HepG2 (cell line): ENCODE measurements at regions not wholly inside any gene's neighbourhood (a gene's known extent, or its start where the extent isn't known, plus 50 kb on each side); places are given as distances from the start of the nearest gene placed in this dataset.

Experiments used
- ATAC-seq: fragments of 200-7000 bp; cut with Tn5 transposase; 3 replicates; pipeline ENCODE4 v1.9.1; 2020; ENCODE audit warnings: mild to moderate bottlenecking, moderate library complexity
- BruUV-seq: library from RNA; stranded (reverse); fragments of 400-500 nt; replicated peaks from 2 replicates; lab custom pipeline; 2021; lab: Mats Ljungman, UMichigan
- CTCF ChIA-PET: fragments of 300-600 bp; formaldehyde crosslinking; extraction: SDS; loops from one replicate; lab custom pipeline; 2021; ENCODE audit warnings: low total read pairs, inconsistent platforms, low intra/inter-chr PET ratio; lab: Yijun Ruan, JAX
- POLR2A ChIA-PET: fragments of 350-600 bp; sonication (Branson Sonifier 250); formaldehyde crosslinking; loops from one replicate; lab custom pipeline; 2020; ENCODE audit warnings: antibody characterized with exemption, inconsistent platforms; lab: Yijun Ruan, JAX
- DNase-seq: peaks from one replicate; pipeline ENCODE4 v3.0.0-alpha.2; 2015; ENCODE audit warnings: low spot score
- FAIRE-seq: peaks from 3 replicates; lab custom pipeline; 2011; peaks lifted over from hg19 to GRCh38; lab: Jason Lieb, UNC
- H2AFZ ChIP-seq: one replicate; pipeline ENCODE4 v1.6.1; 2011; ENCODE audit warnings: low read length, inconsistent platforms
- H3K27ac ChIP-seq: fragments of 300-600 bp; 3 replicates; pipeline ENCODE4 v1.8.0; 2011; ENCODE audit warnings: mixed run types, mild to moderate bottlenecking, mixed read lengths, low read length, inconsistent platforms; ENCODE audit not compliant: insufficient read depth; ENCODE audit errors: extremely low read length
- H3K27me3 ChIP-seq, 2 experiments: fragments of 200-600 bp in 1 of 2; 2 replicates in 1 of 2; 3 replicates in 1 of 2; pipeline versions ENCODE4 v1.6.0 to v1.8.0; 2011; ENCODE audit warnings: low read length in 2 of 2, mild to moderate bottlenecking in 2 of 2, moderate library complexity in 2 of 2, inconsistent platforms in 1 of 2; ENCODE audit not compliant: insufficient read depth in 2 of 2, control insufficient read depth in 1 of 2
- H3K36me3 ChIP-seq, 2 experiments: fragments of 200-600 bp in 1 of 2; replicated peaks in 1 of 2; 2 replicates in 1 of 2; 3 replicates in 1 of 2; pipeline versions ENCODE4 v1.5.1 to v1.8.0; 2011; ENCODE audit warnings: low read length in 2 of 2, inconsistent platforms in 1 of 2; ENCODE audit not compliant: insufficient read depth in 2 of 2, control insufficient read depth in 1 of 2
- H3K4me1 ChIP-seq: 2 replicates; pipeline ENCODE4 v1.5.1; 2012; ENCODE audit warnings: low read length, inconsistent platforms; ENCODE audit not compliant: insufficient read depth
- H3K4me2 ChIP-seq: 2 replicates; pipeline ENCODE4 v1.6.0; 2011; ENCODE audit warnings: low read depth, low read length, inconsistent platforms
- H3K4me3 ChIP-seq, 3 experiments: fragments of 200-600 bp in 1 of 3; sonication (generic), shearing (Covaris generic) in 1 of 3; replicated peaks in 1 of 3; 2 replicates each; pipeline ENCODE4 v1.5.1; 2011 to 2016; ENCODE audit warnings: low read length in 3 of 3, inconsistent platforms in 2 of 3, low read depth in 2 of 3, mild to moderate bottlenecking in 2 of 3, control low read depth in 1 of 3, mixed read lengths in 1 of 3; ENCODE audit not compliant: insufficient read depth in 1 of 3
- H3K79me2 ChIP-seq: one replicate; pipeline ENCODE4 v1.6.1; 2011; ENCODE audit warnings: low read length, inconsistent platforms; ENCODE audit not compliant: insufficient read depth
- H3K9ac ChIP-seq: 2 replicates; pipeline ENCODE4 v1.6.0; 2011; ENCODE audit warnings: mild to moderate bottlenecking, low read depth, low read length, inconsistent platforms; ENCODE audit not compliant: insufficient read depth
- H3K9me3 ChIP-seq: 2 replicates; pipeline ENCODE4 v1.5.1; 2012; ENCODE audit warnings: mild to moderate bottlenecking, low read length
- H4K20me1 ChIP-seq: 2 replicates; pipeline ENCODE4 v1.6.0; 2011; ENCODE audit warnings: inconsistent platforms, mild to moderate bottlenecking, low read length, moderate library complexity; ENCODE audit not compliant: insufficient read depth
- CHD4 ChIP-seq: fragments of 200-600 bp; sonication (generic); IDR thresholded peaks from 2 replicates; pipeline ENCODE4 v1.7.0; 2017; ENCODE audit warnings: mild to moderate bottlenecking, low read length, borderline replicate concordance
- ELF3 ChIP-seq: IDR thresholded peaks from 2 replicates; pipeline ENCODE4 v1.6.1; 2016; ENCODE audit warnings: missing genetic modification reagents, missing compliant biosample characterization
- LCORL ChIP-seq, 2 experiments: fragments of 450-650 bp in 1 of 2; sonication (generic) in 1 of 2; formaldehyde crosslinking in 1 of 2; IDR thresholded peaks; 2 replicates each; pipeline versions ENCODE4 v1.5.0 to v1.6.1; 2017 to 2020; ENCODE audit warnings: antibody characterized with exemption in 1 of 2, missing genetic modification reagents in 1 of 2
- MAF1 ChIP-seq: sonication (generic); formaldehyde crosslinking; IDR thresholded peaks from 2 replicates; pipeline ENCODE4 v1.5.0; 2020; ENCODE audit warnings: missing genetic modification reagents, borderline replicate concordance
- RBAK ChIP-seq: sonication (generic); formaldehyde crosslinking; IDR thresholded peaks from 2 replicates; pipeline ENCODE4 v1.5.1; 2020; ENCODE audit warnings: mild to moderate bottlenecking, missing genetic modification reagents
- RBM39 ChIP-seq: fragments of 200-400 bp; formaldehyde crosslinking; IDR thresholded peaks from one replicate; pipeline ENCODE4 v1.6.1; 2018; ENCODE audit warnings: antibody characterized with exemption, mild to moderate bottlenecking, low read depth, low read length; ENCODE audit not compliant: poor library complexity, severe bottlenecking
- SP4 ChIP-seq: sonication (generic); formaldehyde crosslinking; IDR thresholded peaks from 2 replicates; pipeline ENCODE4 v1.8.1; 2023; ENCODE audit warnings: mild to moderate bottlenecking, missing genetic modification reagents
- ZNF30 ChIP-seq: sonication (generic); formaldehyde crosslinking; IDR thresholded peaks from 2 replicates; pipeline ENCODE4 v1.5.0; 2020; ENCODE audit warnings: mild to moderate bottlenecking, missing genetic modification reagents
- ZNF773 ChIP-seq: sonication (generic); formaldehyde crosslinking; IDR thresholded peaks from 2 replicates; pipeline ENCODE4 v1.4.0; 2020; ENCODE audit warnings: missing genetic modification reagents, borderline replicate concordance
- WGBS: methylation state at CpG from one replicate; pipeline ENCODE4 v1.1.6; 2017; ENCODE audit warnings: low lambda C conversion rate; 5-methylcytosine and 5-hydroxymethylcytosine counted together
- in situ Hi-C: cut with HindIII; loops from 2 replicates; pipeline ENCODE4 v1.10.0; 2017; ENCODE audit warnings: low pct_unique_long_range_greater_than_20kb; ENCODE audit not compliant: extremely low pct_ligation_motif_present
- intact Hi-C: fragments of 100-400 bp; cut with micrococcal nuclease; formaldehyde crosslinking; loops from one replicate; pipeline ENCODE4 v1.10.0; 2022; ENCODE audit not compliant: unreplicated experiment
- TF ChIP-seq, protein P1 (sequence below): sonication (generic); formaldehyde crosslinking; conservative IDR thresholded peaks from 2 replicates; pipeline ENCODE4 v1.8.0; 2022; ENCODE audit warnings: missing genetic modification reagents
- TF ChIP-seq, protein P2 (sequence below): sonication (generic); formaldehyde crosslinking; IDR thresholded peaks from 2 replicates; pipeline ENCODE4 v1.4.0; 2020; ENCODE audit warnings: mild to moderate bottlenecking, missing genetic modification reagents
- TF ChIP-seq, protein P3 (sequence below): sonication (generic); formaldehyde crosslinking; IDR thresholded peaks from 2 replicates; pipeline ENCODE4 v1.4.0; 2020; ENCODE audit warnings: missing genetic modification reagents
- TF ChIP-seq, protein P4 (sequence below), 2 experiments: fragments of 450-650 bp in 1 of 2; sonication (generic) in 1 of 2; formaldehyde crosslinking; IDR thresholded peaks; 2 replicates each; pipeline versions ENCODE4 v1.5.0 to v1.8.0; 2020 to 2022; ENCODE audit warnings: mild to moderate bottlenecking in 1 of 2, missing genetic modification reagents in 1 of 2
- TF ChIP-seq, protein P5 (sequence below): IDR thresholded peaks from 2 replicates; pipeline ENCODE4 v1.6.1; 2016; ENCODE audit warnings: low read depth, control low read depth
- TF ChIP-seq, protein P6 (sequence below): sonication (generic); formaldehyde crosslinking; IDR thresholded peaks from 2 replicates; pipeline ENCODE4 v1.4.0; 2020; ENCODE audit warnings: mild to moderate bottlenecking, missing genetic modification reagents

DNA sequence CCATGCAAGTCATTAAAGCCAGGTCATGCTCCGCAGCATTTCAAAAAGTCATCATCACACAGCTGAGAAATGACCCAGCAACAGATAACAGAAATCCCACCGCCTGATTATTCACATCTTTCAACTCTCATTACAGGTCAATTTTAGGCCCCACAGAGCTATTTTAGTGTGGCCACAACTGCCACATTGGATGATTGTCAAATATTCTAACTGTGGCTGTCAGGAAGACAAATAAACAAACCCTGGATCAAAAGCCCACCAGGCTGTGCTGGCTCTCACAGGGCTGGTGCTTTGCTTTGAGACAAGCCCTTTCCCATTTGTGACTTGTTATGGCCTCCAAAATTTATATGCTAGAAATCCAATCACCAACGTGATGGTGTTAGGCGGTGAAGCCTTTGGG is 117.6 kb upstream of the CDC14C start:
- in situ Hi-C loops, result no loop called here
- POLR2A ChIA-PET, result no interaction called here
- BruUV-seq, result no TSS peak
- TF ChIP-seq CHD4, result no peak
- no peak for TF ChIP-seq ZNF773
- TF ChIP-seq, protein P1, sequence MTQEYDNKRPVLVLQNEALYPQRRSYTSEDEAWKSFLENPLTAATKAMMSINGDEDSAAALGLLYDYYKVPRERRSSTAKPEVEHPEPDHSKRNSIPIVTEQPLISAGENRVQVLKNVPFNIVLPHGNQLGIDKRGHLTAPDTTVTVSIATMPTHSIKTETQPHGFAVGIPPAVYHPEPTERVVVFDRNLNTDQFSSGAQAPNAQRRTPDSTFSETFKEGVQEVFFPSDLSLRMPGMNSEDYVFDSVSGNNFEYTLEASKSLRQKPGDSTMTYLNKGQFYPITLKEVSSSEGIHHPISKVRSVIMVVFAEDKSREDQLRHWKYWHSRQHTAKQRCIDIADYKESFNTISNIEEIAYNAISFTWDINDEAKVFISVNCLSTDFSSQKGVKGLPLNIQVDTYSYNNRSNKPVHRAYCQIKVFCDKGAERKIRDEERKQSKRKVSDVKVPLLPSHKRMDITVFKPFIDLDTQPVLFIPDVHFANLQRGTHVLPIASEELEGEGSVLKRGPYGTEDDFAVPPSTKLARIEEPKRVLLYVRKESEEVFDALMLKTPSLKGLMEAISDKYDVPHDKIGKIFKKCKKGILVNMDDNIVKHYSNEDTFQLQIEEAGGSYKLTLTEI (CRISPR knock-in tag), result no peak
- no peak for TF ChIP-seq RBM39
- TF ChIP-seq, protein P2, sequence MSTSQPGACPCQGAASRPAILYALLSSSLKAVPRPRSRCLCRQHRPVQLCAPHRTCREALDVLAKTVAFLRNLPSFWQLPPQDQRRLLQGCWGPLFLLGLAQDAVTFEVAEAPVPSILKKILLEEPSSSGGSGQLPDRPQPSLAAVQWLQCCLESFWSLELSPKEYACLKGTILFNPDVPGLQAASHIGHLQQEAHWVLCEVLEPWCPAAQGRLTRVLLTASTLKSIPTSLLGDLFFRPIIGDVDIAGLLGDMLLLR (CRISPR knock-in tag), result no peak
- TF ChIP-seq MAF1, result no peak
- TF ChIP-seq RBAK, result no peak
- TF ChIP-seq, protein P3, sequence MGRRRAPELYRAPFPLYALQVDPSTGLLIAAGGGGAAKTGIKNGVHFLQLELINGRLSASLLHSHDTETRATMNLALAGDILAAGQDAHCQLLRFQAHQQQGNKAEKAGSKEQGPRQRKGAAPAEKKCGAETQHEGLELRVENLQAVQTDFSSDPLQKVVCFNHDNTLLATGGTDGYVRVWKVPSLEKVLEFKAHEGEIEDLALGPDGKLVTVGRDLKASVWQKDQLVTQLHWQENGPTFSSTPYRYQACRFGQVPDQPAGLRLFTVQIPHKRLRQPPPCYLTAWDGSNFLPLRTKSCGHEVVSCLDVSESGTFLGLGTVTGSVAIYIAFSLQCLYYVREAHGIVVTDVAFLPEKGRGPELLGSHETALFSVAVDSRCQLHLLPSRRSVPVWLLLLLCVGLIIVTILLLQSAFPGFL, result no peak
- TF ChIP-seq SP4 (CRISPR knock-in tag), result no peak
- TF ChIP-seq ZNF30, result no peak
- TF ChIP-seq, protein P4, sequence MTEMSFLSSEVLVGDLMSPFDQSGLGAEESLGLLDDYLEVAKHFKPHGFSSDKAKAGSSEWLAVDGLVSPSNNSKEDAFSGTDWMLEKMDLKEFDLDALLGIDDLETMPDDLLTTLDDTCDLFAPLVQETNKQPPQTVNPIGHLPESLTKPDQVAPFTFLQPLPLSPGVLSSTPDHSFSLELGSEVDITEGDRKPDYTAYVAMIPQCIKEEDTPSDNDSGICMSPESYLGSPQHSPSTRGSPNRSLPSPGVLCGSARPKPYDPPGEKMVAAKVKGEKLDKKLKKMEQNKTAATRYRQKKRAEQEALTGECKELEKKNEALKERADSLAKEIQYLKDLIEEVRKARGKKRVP (CRISPR knock-in tag; IDR thresholded peaks at IDR 0.05), result no peak
- TF ChIP-seq, protein P5, sequence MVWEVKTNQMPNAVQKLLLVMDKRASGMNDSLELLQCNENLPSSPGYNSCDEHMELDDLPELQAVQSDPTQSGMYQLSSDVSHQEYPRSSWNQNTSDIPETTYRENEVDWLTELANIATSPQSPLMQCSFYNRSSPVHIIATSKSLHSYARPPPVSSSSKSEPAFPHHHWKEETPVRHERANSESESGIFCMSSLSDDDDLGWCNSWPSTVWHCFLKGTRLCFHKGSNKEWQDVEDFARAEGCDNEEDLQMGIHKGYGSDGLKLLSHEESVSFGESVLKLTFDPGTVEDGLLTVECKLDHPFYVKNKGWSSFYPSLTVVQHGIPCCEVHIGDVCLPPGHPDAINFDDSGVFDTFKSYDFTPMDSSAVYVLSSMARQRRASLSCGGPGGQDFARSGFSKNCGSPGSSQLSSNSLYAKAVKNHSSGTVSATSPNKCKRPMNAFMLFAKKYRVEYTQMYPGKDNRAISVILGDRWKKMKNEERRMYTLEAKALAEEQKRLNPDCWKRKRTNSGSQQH (CRISPR knock-in tag), result no peak
- TF ChIP-seq, protein P6, sequence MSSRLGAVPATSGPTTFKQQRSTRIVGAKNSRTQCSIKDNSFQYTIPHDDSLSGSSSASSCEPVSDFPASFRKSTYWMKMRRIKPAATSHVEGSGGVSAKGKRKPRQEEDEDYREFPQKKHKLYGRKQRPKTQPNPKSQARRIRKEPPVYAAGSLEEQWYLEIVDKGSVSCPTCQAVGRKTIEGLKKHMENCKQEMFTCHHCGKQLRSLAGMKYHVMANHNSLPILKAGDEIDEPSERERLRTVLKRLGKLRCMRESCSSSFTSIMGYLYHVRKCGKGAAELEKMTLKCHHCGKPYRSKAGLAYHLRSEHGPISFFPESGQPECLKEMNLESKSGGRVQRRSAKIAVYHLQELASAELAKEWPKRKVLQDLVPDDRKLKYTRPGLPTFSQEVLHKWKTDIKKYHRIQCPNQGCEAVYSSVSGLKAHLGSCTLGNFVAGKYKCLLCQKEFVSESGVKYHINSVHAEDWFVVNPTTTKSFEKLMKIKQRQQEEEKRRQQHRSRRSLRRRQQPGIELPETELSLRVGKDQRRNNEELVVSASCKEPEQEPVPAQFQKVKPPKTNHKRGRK (CRISPR knock-in tag), result no peak
- TF ChIP-seq ELF3 (CRISPR knock-in tag), result no peak
- TF ChIP-seq LCORL (IDR thresholded peaks at IDR 0.05), result no peak
- no peak for TF ChIP-seq LCORL (CRISPR knock-in tag; IDR thresholded peaks at IDR 0.05)

More for the DNA sequence above, 117.6 kb upstream of the CDC14C start:
- intact Hi-C loops, result no loop called here
- WGBS, result 3% methylated on average over 4 of the region's 4 CpGs
- H2AFZ ChIP-seq, result no peak overlapping the region
- no peaks in the 10 kb centered on the region for H4K20me1 ChIP-seq
- FAIRE-seq (no peak), ATAC-seq (no peak), DNase-seq (no peak)
- H3K27me3 ChIP-seq, result no peaks in the 10 kb centered on the region
- no peak overlapping the region for H3K27ac ChIP-seq
- H3K79me2 ChIP-seq, result no peaks in the 10 kb centered on the region
- CTCF ChIA-PET, result no interaction called here
- no peaks in the 10 kb centered on the region for H3K36me3 ChIP-seq
- H3K9ac ChIP-seq, result no peak overlapping the region
- no peak overlapping the region for H3K4me2 ChIP-seq
- no peaks in the 10 kb centered on the region for H3K4me1 ChIP-seq
- H3K9me3 ChIP-seq, result no peaks in the 10 kb centered on the region
- H3K4me3 ChIP-seq, result no peak overlapping the region
